Stimulated activated naive CD4-positive, alpha-beta T cell (primary cell): ENCODE measurements at regions not wholly inside any gene's neighbourhood (a gene's known extent, or its start where the extent isn't known, plus 50 kb on each side); places are given as distances from the start of the nearest gene placed in this dataset.

ENCODE experiments used
- DNase-seq, 6 experiments: peaks; one replicate each; lab custom pipeline; 2025; lab: John Stamatoyannopoulos, UW

DNA sequence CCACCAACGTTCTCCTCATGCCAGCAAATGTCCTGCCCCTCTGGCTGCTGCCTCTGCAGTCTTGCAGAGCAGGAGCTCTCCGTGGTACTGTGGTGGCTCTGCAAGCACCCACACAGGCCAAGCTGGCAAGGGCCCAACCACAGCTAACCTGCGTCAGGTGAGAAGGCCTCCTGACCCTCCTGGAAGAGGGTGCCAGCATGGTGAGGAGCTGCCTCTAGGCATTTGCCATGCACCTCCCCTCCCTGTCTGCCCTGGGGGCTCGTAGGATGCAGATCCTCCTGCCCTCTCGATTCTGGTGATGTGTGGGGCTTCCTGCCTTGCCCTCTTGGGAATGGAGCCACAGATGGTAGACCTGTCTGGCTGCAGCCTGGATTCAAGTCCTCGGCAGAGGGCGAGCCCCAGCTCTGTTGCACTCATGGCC is 1408.8 kb downstream of the TBC1D22A start:
- no peak for DNase-seq

DNA sequence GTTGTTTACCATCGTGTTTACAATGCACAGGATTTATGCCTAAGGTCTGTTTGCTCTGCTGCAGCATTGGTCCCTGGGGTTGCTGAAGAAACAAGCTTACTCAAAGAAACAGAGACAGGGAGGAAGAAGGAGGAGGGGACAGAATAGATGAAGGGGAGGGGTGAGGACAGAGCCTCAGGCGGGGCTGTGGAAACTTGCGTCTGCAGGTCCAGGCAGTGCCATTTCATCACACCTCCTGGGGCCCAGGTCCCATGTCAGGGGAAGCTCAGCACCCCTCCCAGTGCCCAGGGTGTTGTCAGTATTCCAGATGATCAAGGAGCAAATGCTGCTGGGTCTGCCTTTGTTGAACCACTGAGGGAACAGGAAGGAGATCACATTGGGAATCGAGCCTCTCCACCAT is 1406.8 kb downstream of the TBC1D22A start:
- no peak for DNase-seq

GRCh38 chr22:48167238-48167637 is 1404.8 kb downstream of the TBC1D22A start:
- DNase-seq, result no peak

- DNase-seq, result no peak
Observed at GRCh38 chr22:48161298-48161697, 1398.8 kb downstream of the TBC1D22A start.

- DNase-seq, result no peak
Observed at GRCh38 chr22:48157676-48158075, 1395.2 kb downstream of the TBC1D22A start.

DNA sequence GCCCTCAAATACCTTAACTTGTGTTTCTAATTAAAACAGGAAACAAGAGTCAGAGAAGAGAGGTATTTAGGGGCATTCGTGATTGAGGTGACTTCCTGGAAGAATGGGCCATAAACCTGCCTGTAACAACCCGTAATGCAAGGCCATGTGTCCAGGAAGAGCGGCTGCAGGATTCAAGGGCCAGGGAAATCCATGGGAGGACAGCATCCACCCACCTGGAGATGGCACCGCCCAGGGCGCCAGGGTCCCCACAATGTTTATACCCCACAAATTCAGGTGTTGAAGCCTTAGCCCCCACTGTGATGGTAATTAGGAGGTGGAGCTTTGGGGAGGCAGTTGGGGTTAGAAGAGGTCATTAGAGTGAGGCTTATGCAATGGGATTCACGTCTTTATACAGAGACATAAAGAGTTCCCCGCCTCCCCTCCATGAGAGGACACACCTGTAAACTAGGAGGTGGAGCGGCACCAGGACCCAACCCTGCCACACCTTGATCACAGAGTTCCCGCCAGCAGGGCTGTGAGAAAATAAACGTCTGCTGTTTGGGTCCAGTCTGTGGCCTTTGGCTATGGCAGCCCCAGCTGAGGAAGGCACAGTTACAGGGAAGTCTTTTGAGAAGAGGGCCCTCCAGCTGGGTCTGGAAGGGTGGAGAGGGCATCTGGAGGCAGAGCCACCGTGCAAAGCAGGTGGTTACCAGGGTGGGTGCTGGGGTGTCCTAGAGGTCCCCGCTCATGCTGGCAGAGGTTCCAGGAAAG is 1394.3 kb downstream of the TBC1D22A start:
- DNase-seq, result no peak

- DNase-seq, result no peak
Observed at GRCh38 chr22:48155446-48155845, 1393.0 kb downstream of the TBC1D22A start.

- no peak for DNase-seq
Observed at GRCh38 chr22:48154943-48155240, 1392.4 kb downstream of the TBC1D22A start.

DNA sequence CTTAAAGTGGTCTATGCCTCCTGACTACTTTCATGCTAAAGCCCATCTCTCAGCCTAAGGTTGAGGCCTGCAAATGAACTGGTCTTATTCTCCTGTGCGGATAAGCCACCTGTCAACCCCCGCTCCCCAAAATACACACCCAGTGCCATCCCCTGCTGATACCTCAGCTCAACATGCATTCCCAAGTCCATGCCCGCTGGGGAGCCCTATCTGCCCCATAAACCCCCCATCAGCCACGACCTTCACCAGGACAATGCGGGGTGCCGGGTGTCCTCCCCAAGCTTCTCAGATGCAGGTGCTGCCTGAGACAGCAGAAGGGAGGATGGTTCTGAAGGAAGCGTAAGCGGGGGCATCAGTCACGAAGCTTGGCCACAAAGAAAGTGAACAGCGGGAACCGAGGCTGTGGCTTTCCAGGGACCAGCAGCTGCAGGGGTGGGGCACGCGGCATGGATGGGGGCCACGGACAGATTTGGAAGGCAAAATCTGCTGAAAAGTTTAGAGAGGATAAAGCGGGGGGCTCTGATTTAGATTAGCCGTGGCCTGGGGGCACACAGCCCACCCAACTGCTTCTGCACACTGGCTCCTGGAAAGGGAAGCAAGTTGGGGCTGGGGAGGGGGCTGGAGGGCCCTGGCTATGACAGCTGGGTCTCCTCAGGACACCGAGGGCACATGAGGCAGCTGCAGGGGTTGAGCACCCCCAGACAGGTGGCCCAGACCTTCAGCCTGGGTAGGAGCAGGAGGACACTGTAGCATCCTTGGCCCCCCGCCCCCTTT is 1391.9 kb downstream of the TBC1D22A start:
- DNase-seq, result no peak

- DNase-seq, result no peak
Observed at GRCh38 chr22:48153726-48154125, 1391.3 kb downstream of the TBC1D22A start.

GRCh38 chr22:48152916-48153315 is 1390.5 kb downstream of the TBC1D22A start:
- no peak for DNase-seq

GRCh38 chr22:48152164-48152775 is 1389.8 kb downstream of the TBC1D22A start:
- DNase-seq, result no peak

GRCh38 chr22:48151641-48152040 is 1389.2 kb downstream of the TBC1D22A start:
- DNase-seq, result no peak

GRCh38 chr22:48147831-48148230 is 1385.4 kb downstream of the TBC1D22A start:
- DNase-seq, result no peak

GRCh38 chr22:48147404-48147803 is 1385.0 kb downstream of the TBC1D22A start:
- no peak for DNase-seq

- no peak for DNase-seq
Observed at GRCh38 chr22:48146426-48146825, 1384.0 kb downstream of the TBC1D22A start.

- no peak for DNase-seq
Observed at GRCh38 chr22:48145738-48146137, 1383.3 kb downstream of the TBC1D22A start.

- DNase-seq, result no peak
Observed at GRCh38 chr22:48144318-48144717, 1381.9 kb downstream of the TBC1D22A start.

GRCh38 chr22:48143856-48144255 is 1381.4 kb downstream of the TBC1D22A start:
- DNase-seq, result no peak

DNA sequence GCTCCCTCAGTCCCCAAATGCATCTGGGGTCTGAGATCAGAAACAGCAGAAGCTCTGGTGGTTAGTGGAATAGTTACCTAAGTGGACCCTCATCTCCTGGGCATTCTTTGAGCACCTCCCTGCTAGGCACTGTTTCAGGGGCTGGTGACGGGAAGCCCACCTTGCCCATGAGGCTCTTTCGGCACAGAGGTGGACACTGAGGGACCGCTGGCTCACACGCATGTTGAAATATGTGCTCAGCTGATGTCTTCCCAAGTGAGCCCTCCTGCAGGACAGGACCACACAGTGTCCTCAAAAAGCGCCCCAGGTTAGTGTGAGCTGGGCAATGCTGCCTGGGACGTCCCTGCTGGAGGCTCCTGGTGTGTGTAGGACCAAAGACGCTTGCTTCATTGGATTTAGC is 1379.9 kb downstream of the TBC1D22A start:
- DNase-seq, result no peak

DNA sequence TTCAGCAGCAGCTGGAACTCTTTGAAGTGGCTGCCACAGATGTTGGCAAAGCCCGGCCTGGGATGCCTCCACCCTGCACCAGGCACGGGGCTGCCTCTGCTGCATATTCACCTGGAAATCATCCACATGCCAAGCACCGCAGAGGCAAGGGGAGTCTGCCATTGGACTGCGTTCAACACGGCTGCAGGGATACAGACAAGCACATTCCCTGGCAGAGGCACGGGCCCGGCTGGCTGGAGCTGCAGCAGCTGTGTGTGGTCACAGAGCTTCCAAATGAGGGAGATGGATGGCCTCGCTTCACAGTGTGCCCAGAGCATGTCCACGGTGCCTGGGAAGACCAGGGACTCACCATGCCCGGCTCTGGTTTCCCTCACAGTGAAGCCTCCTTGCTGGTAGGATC is 1378.9 kb downstream of the TBC1D22A start:
- no peak for DNase-seq

DNA sequence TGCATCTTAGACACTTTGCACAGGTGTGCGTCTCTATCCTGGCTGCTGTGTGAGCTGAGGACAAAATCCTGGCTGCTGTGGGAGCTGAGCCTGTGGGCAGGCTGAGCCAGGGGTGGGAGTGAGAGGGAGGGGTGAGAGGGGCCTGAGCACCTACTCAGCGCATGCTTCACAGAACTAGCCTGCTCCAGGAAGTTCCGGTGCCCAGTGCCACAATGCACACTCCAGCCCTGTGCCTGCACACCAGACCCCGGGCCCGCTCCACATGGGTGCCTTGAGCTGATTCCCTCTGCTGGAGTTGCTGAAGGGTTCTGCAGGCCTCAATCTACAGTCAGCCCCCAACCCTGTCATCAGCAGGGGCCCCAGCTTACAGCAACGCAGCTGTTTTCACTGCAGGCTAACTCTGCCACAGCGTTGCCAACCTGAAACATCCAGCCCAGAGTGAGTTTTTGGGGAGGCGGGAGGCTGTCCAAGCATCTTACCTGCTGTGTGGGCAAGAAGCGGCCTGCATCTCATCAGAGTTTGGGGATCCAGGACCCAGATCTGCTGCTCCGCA is 1377.9 kb downstream of the TBC1D22A start:
- DNase-seq, result no peak

DNA sequence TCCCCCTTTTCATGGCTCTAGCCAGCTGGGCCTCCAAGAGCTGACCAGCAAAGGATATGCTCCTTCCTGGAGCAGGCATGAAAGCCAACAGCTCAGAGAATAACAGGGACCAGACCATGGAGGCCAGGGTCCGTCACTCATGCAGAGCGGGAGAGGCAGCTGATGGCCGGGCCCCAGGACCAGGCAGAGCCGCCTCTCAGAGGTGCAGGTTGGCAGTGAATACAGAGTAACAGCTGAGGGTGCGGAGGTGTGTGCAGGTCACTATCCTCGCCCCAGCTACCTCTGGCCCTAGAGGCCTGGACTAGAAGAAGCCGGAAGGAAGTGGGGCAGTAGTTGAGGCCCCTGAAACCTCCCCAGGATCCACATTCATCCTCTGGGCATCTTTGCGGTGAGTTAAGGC is 1377.3 kb downstream of the TBC1D22A start:
- no peak for DNase-seq
